K562 (cell line): ENCODE measurements at regions not wholly inside any gene's neighbourhood (a gene's known extent, or its start where the extent isn't known, plus 50 kb on each side); places are given as distances from the start of the nearest gene placed in this dataset.

ENCODE experiments used
- ATAC-seq: fragments of 200-7000 bp; cut with Tn5 transposase; 3 replicates; pipeline ENCODE4 v1.9.1; 2020; ENCODE audit warnings: moderate library complexity
- BruUV-seq: library from RNA; stranded (reverse); fragments of 400-500 nt; replicated peaks from 2 replicates; lab custom pipeline; 2021; lab: Mats Ljungman, UMichigan
- CTCF ChIA-PET: fragments of 300-600 bp; formaldehyde crosslinking; extraction: SDS; loops from one replicate; lab custom pipeline; 2021; ENCODE audit warnings: low intra/inter-chr PET ratio; lab: Yijun Ruan, JAX
- POLR2A ChIA-PET: fragments of 300-600, 350-650 bp; sonication (Branson Sonifier 250); formaldehyde crosslinking; extraction: SDS; loops from one replicate; lab custom pipeline; 2021; ENCODE audit warnings: antibody characterized with exemption, inconsistent platforms; lab: Yijun Ruan, JAX
- DNase-seq, 4 experiments: peaks; one replicate each; pipeline versions ENCODE4 v3.0.0 to v3.0.0-alpha.2; 2011 to 2018; ENCODE audit warnings: low spot score in 3 of 4, mixed read lengths in 3 of 4; ENCODE audit errors: extremely low read depth in 1 of 4
- FAIRE-seq: peaks from 2 replicates; lab custom pipeline; 2011; peaks lifted over from hg19 to GRCh38; lab: Jason Lieb, UNC
- H2AFZ ChIP-seq: 2 replicates; pipeline ENCODE4 v1.6.0; 2011; ENCODE audit warnings: low read depth, low read length, control low read depth, inconsistent platforms
- H3K27ac ChIP-seq: fragments of 200-600 bp; 3 replicates; pipeline ENCODE4 v1.8.0; 2011; ENCODE audit warnings: low read depth, mild to moderate bottlenecking, control low read depth, inconsistent platforms, low read length, moderate library complexity, mixed read lengths; ENCODE audit errors: extremely low read depth
- H3K27me3 ChIP-seq, 2 experiments: fragments of 300-600 bp in 1 of 2; 2 replicates in 1 of 2; 3 replicates in 1 of 2; pipeline versions ENCODE4 v1.6.0 to v1.8.0; 2011; ENCODE audit warnings: inconsistent platforms in 2 of 2, low read length in 2 of 2, mild to moderate bottlenecking in 1 of 2, mixed read lengths in 1 of 2, moderate library complexity in 1 of 2; ENCODE audit not compliant: control insufficient read depth in 2 of 2, insufficient read depth in 2 of 2
- H3K36me3 ChIP-seq: fragments of 300-600 bp; 3 replicates; pipeline ENCODE4 v1.8.0; 2011; ENCODE audit warnings: mild to moderate bottlenecking, low read length, inconsistent platforms; ENCODE audit not compliant: control insufficient read depth, insufficient read depth
- H3K4me1 ChIP-seq, 2 experiments: fragments of 200-600 bp in 1 of 2; replicated peaks in 1 of 2; 2 replicates in 1 of 2; 3 replicates in 1 of 2; pipeline versions ENCODE4 v1.5.1 to v1.8.0; 2011; ENCODE audit warnings: inconsistent platforms in 2 of 2, low read length in 2 of 2, mild to moderate bottlenecking in 1 of 2, mixed read lengths in 1 of 2, moderate library complexity in 1 of 2; ENCODE audit not compliant: control insufficient read depth in 2 of 2, insufficient read depth in 2 of 2
- H3K4me2 ChIP-seq: 2 replicates; pipeline ENCODE4 v1.6.1; 2011; ENCODE audit warnings: low read length, control low read depth, inconsistent platforms, mixed read lengths; ENCODE audit not compliant: insufficient read depth
- H3K4me3 ChIP-seq: fragments of 200-600 bp; sonication (generic), shearing (Covaris generic); 2 replicates; pipeline ENCODE4 v1.5.1; 2016; ENCODE audit warnings: control low read depth, inconsistent platforms
- H3K79me2 ChIP-seq: fragments of 200-600 bp; 3 replicates; pipeline ENCODE4 v1.8.0; 2011; ENCODE audit warnings: low read length, inconsistent platforms; ENCODE audit not compliant: control insufficient read depth, insufficient read depth
- H3K9ac ChIP-seq, 2 experiments: 2 replicates each; pipeline versions ENCODE4 v1.6.0 to v1.6.1; 2011; ENCODE audit warnings: low read depth in 2 of 2, low read length in 2 of 2, control low read depth in 1 of 2, inconsistent platforms in 1 of 2, mild to moderate bottlenecking in 1 of 2, mixed read lengths in 1 of 2; ENCODE audit not compliant: insufficient read depth in 1 of 2
- H3K9me1 ChIP-seq: one replicate; pipeline ENCODE4 v1.6.0; 2011; ENCODE audit warnings: inconsistent platforms, mild to moderate bottlenecking, low read length, moderate library complexity; ENCODE audit not compliant: control insufficient read depth, insufficient read depth
- H3K9me3 ChIP-seq: replicated peaks from 2 replicates; pipeline ENCODE4 v1.5.1; 2011; ENCODE audit warnings: low read depth, low read length, inconsistent platforms; ENCODE audit not compliant: control insufficient read depth, insufficient read depth
- H4K20me1 ChIP-seq: replicated peaks from 2 replicates; pipeline ENCODE4 v1.6.1; 2011; ENCODE audit warnings: low read length, inconsistent platforms, mixed read lengths; ENCODE audit not compliant: control insufficient read depth, insufficient read depth
- DPF2 ChIP-seq: fragments of 450-650 bp; IDR thresholded peaks from 2 replicates; pipeline ENCODE4 v1.6.1; 2016
- MAFK ChIP-seq: IDR thresholded peaks from 2 replicates; pipeline ENCODE4 v1.6.1; 2011; ENCODE audit warnings: low read length, improper control_type of control experiment
- MCM2 ChIP-seq: fragments of 450-650 bp; IDR thresholded peaks from 2 replicates; pipeline ENCODE4 v1.6.1; 2017; ENCODE audit warnings: low read depth, mild to moderate bottlenecking
- WGBS: fragments of 100-300 bp; shearing (Covaris generic); methylation state at CpG from one replicate; pipeline ENCODE4 v1.1.6; 2016; ENCODE audit warnings: low coverage, mixed read lengths; ENCODE audit not compliant: insufficient coverage; ENCODE audit errors: missing lambda C conversion rate; 5-methylcytosine and 5-hydroxymethylcytosine counted together
- in situ Hi-C: fragments of 300-500 bp; cut with MboI; formaldehyde crosslinking; loops from 4 replicates; pipeline ENCODE4 v1.15.0; 2018; ENCODE audit warnings: inconsistent platforms, mixed read lengths
- intact Hi-C: fragments of 100-400 bp; cut with micrococcal nuclease; formaldehyde crosslinking; loops from 2 replicates; pipeline ENCODE4 v1.14.2; 2022
- TF ChIP-seq, protein P1 (sequence below): fragments of 250-450 bp; sonication (Bioruptor Pico); IDR thresholded peaks from 2 replicates; pipeline ENCODE4 v1.4.0; 2020; ENCODE audit warnings: mild to moderate bottlenecking, moderate library complexity
- TF ChIP-seq, protein P2 (sequence below): fragments of 450-650 bp; IDR thresholded peaks from 2 replicates; pipeline ENCODE4 v1.6.1; 2018; ENCODE audit not compliant: partially characterized antibody

DNA sequence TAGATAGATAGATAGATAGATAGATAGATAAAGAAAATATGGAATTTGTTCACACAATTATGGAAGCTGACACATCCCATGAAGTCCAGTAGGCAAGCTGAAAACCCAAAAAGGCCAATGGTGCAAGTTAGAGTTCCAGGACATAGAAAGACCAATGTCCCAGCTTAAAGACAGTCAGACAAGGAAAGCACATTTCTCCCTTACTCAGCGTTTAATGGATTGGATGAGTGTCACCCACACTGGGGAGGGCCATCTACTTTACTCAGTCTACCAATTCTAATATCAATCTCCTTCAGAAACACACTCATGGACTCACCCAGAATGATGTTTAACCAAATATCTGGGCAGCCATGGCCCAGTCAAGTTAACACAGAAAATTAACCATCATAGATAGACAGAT, 327.7 kb upstream of the CDH11 start:
- Histone ChIP-seq H3K4me1 (no peaks in the 10 kb centered on the region), H4K20me1 (no peaks in the 10 kb centered on the region), H3K9me3 (no peaks in the 10 kb centered on the region), H3K9ac (no peak overlapping the region), H3K9me1 (no peaks in the 10 kb centered on the region), H3K4me2 (no peak overlapping the region), H3K27ac (no peak overlapping the region), H2AFZ (no peak overlapping the region), H3K79me2 (no peaks in the 10 kb centered on the region), H3K36me3 (no peaks in the 10 kb centered on the region), H3K4me3 (no peak overlapping the region), H3K27me3 (no peaks in the 10 kb centered on the region)
- TF ChIP-seq, protein P1, sequence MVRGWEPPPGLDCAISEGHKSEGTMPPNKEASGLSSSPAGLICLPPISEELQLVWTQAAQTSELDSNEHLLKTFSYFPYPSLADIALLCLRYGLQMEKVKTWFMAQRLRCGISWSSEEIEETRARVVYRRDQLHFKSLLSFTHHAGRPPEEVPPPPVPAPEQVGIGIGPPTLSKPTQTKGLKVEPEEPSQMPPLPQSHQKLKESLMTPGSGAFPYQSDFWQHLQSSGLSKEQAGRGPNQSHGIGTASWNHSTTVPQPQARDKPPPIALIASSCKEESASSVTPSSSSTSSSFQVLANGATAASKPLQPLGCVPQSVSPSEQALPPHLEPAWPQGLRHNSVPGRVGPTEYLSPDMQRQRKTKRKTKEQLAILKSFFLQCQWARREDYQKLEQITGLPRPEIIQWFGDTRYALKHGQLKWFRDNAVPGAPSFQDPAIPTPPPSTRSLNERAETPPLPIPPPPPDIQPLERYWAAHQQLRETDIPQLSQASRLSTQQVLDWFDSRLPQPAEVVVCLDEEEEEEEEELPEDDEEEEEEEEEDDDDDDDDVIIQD, result no peak
- TF ChIP-seq, protein P2, sequence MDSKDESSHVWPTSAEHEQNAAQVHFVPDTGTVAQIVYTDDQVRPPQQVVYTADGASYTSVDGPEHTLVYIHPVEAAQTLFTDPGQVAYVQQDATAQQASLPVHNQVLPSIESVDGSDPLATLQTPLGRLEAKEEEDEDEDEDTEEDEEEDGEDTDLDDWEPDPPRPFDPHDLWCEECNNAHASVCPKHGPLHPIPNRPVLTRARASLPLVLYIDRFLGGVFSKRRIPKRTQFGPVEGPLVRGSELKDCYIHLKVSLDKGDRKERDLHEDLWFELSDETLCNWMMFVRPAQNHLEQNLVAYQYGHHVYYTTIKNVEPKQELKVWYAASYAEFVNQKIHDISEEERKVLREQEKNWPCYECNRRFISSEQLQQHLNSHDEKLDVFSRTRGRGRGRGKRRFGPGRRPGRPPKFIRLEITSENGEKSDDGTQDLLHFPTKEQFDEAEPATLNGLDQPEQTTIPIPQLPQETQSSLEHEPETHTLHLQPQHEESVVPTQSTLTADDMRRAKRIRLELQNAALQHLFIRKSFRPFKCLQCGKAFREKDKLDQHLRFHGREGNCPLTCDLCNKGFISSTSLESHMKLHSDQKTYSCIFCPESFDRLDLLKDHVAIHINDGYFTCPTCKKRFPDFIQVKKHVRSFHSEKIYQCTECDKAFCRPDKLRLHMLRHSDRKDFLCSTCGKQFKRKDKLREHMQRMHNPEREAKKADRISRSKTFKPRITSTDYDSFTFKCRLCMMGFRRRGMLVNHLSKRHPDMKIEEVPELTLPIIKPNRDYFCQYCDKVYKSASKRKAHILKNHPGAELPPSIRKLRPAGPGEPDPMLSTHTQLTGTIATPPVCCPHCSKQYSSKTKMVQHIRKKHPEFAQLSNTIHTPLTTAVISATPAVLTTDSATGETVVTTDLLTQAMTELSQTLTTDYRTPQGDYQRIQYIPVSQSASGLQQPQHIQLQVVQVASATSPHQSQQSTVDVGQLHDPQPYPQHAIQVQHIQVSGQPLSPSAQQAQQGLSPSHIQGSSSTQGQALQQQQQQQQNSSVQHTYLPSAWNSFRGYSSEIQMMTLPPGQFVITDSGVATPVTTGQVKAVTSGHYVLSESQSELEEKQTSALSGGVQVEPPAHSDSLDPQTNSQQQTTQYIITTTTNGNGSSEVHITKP, result no peak
- TF ChIP-seq MCM2 (no peak), MAFK (0 out of 2 replicates have a peak, but pooled peaks have one; percentile 17), DPF2 (no peak)
- in situ Hi-C loops, result no loop called here
- ChIA-PET CTCF (interaction anchor here (0.7 kb wide), 1 partner anchor 1901 kb away, joined by 3 read pairs; no protein-coding TSS in a partner anchor), POLR2A (interaction anchor here (0.6 kb wide), 1 partner anchor 61 kb away, joined by 3 read pairs; no protein-coding TSS in a partner anchor)
- no peak for DNase-seq
- 0% methylated on average over 1 of the region's 1 CpG for WGBS
- no peak for FAIRE-seq
- no TSS peak for BruUV-seq
- intact Hi-C loops, result no loop called here
- ATAC-seq, result no peak
